Muscle layer of duodenum (tissue), 2 donors: ENCODE measurements at regions not wholly inside any gene's neighbourhood (a gene's known extent, or its start where the extent isn't known, plus 50 kb on each side); places are given as distances from the start of the nearest gene placed in this dataset.

Experiments
- H3K27ac ChIP-seq: one replicate; pipeline ENCODE4 v1.7.0; 2013; ENCODE audit warnings: mild to moderate bottlenecking, low read length
- H3K27me3 ChIP-seq: one replicate; pipeline ENCODE4 v1.7.0; 2013; ENCODE audit warnings: low read depth, mild to moderate bottlenecking, control low read depth, low read length
- H3K36me3 ChIP-seq, 2 donors: one replicate each; pipeline ENCODE4 v1.7.0; 2013; ENCODE audit warnings: low read length in 2 of 2, control low read depth in 1 of 2, mild to moderate bottlenecking in 1 of 2; ENCODE audit not compliant: insufficient read depth in 2 of 2, control insufficient read depth in 1 of 2
- H3K4me1 ChIP-seq, 2 donors: one replicate each; pipeline ENCODE4 v1.7.0; 2013; ENCODE audit warnings: low read length in 2 of 2, mild to moderate bottlenecking in 2 of 2, control low read depth in 1 of 2, moderate library complexity in 1 of 2; ENCODE audit not compliant: insufficient read depth in 2 of 2, control insufficient read depth in 1 of 2
- H3K4me3 ChIP-seq, 2 donors: one replicate each; pipeline ENCODE4 v1.7.0; 2013; ENCODE audit warnings: low read length in 2 of 2, low read depth in 1 of 2, mild to moderate bottlenecking in 1 of 2
- H3K9me3 ChIP-seq, 2 donors: one replicate each; pipeline ENCODE4 v1.7.0; 2013; ENCODE audit warnings: low read length in 2 of 2, control low read depth in 1 of 2, mild to moderate bottlenecking in 1 of 2; ENCODE audit not compliant: control insufficient read depth in 1 of 2
- donor health status: healthy.

GRCh38 chr11:133693110-133693509 lies 152.2 kb downstream of the SPATA19 start:
- H3K4me3 ChIP-seq, result no peak overlapping the region
- no peaks in the 10 kb centered on the region for H3K9me3 ChIP-seq
- H3K36me3 ChIP-seq, result no peaks in the 10 kb centered on the region
- no peaks in the 10 kb centered on the region for H3K27me3 ChIP-seq
- no peak overlapping the region for H3K27ac ChIP-seq
- peaks cover 0 to 7% of the 10 kb centered on the region in 2 donors for H3K4me1 ChIP-seq

DNA sequence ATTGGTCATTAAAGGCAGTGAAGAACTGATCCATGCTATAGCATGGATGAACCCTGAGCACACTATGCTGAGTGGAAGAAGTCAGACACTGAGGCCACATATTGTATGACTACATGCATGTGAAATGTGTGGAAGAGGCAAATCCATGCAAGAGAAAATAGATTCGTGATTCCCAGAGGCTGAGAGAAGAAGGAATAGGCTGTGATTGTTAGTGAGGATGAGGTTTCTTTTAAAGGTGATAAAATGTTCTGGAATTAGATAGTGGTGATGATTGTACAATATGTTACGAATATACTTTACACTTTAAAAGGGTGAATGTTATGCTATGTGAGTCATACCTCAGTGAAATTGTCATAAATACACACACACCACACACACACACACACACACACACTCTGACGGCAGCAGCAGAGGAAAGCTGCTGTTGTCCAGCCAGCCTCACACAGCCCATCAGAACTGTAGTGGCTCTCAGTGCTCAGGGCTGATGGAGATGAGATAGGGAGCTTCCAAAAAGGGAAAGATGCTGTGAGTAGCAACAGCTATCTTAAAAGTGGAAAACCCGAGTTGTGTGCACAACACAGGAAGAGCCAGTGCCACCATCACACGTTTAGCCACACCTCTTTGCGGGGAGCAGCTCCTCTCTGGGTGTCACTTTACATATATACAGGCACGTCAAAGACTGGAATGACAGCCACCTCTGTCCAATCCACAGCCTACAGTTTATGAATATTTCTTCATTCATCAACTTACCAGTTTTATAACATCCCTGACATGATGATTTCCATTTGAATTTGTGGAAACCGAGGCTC lies 153.0 kb downstream of the SPATA19 start:
- no peak overlapping the region for H3K27ac ChIP-seq
- no peaks in the 10 kb centered on the region for H3K9me3 ChIP-seq
- H3K4me1 ChIP-seq, result peaks cover 0 to 7% of the 10 kb centered on the region in 2 donors
- H3K27me3 ChIP-seq, result no peaks in the 10 kb centered on the region
- H3K36me3 ChIP-seq, result no peaks in the 10 kb centered on the region
- H3K4me3 ChIP-seq, result no peak overlapping the region

DNA sequence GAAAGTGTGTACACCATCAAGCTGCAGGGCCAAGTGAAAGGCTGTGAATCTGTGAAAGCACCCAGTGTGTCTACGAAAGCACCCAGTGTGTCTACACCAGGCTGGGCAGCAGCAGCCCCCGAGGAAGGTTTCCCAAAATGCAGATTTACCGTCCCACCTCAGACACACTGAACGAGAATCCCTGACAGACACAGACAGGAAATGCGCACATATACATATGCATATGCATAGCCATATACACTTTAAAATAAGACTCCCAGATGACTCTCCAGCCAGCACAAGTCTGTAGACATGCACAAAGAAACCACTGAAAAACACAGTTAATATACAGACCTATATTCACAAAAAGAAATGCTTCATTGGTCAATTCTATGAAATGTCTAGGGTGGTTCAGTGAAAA lies 155.5 kb upstream of the OPCML start:
- Histone ChIP-seq H3K4me3 (no peak overlapping the region), H3K36me3 (no peaks in the 10 kb centered on the region), H3K27ac (no peak overlapping the region), H3K9me3 (no peaks in the 10 kb centered on the region), H3K4me1 (no peaks in the 10 kb centered on the region), H3K27me3 (no peaks in the 10 kb centered on the region)

GRCh38 chr11:133681901-133682300 lies 149.6 kb upstream of the OPCML start:
- H3K4me1 ChIP-seq, result no peaks in the 10 kb centered on the region
- no peaks in the 10 kb centered on the region for H3K36me3 ChIP-seq
- H3K27me3 ChIP-seq, result no peaks in the 10 kb centered on the region
- H3K27ac ChIP-seq, result no peak overlapping the region
- no peak overlapping the region for H3K4me3 ChIP-seq
- no peaks in the 10 kb centered on the region for H3K9me3 ChIP-seq

DNA sequence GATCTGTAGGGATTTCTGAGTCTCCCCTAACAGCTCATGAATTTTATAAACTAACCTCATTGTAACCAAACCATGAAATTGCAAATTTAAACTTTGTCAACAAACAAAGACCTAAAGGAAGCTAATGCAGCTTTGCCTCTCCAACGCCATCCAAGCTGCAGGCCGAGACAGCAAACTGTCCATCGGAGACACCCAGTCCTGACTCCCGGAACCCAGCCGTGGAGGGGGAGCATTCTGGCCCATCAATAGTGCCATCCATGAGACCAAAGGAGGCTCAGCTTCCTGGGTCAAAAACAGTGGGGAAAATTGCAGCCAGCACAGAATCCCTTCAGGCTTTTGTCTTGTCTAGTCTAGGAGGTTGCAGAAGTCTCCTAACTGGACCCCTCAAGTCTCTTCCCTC lies 147.6 kb upstream of the OPCML start:
- Histone ChIP-seq H3K4me3 (no peak overlapping the region), H3K27me3 (no peaks in the 10 kb centered on the region), H3K9me3 (no peaks in the 10 kb centered on the region), H3K36me3 (no peaks in the 10 kb centered on the region), H3K4me1 (no peaks in the 10 kb centered on the region), H3K27ac (no peak overlapping the region)

DNA sequence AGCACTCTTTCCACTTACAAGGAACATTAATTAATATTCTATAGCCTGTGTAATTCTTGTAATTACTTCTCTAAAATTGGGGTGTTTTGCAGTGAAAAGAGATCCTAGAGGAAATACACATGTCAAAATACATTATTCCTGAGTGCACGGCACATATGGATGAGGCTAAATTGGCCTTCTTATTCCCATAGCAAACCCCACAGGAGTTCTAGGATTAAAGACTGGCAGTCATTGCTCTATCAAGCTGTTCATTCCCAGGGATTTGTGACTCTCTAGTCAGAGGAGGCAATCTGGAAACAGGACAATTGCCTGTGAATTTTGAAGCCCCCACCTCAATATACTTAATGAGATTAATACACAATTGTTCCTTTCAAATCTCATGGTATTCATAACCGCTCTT lies 145.9 kb upstream of the OPCML start:
- no peaks in the 10 kb centered on the region for H3K4me1 ChIP-seq
- H3K27ac ChIP-seq, result no peak overlapping the region
- H3K4me3 ChIP-seq, result no peak overlapping the region
- H3K9me3 ChIP-seq, result no peaks in the 10 kb centered on the region
- no peaks in the 10 kb centered on the region for H3K36me3 ChIP-seq
- no peaks in the 10 kb centered on the region for H3K27me3 ChIP-seq

DNA sequence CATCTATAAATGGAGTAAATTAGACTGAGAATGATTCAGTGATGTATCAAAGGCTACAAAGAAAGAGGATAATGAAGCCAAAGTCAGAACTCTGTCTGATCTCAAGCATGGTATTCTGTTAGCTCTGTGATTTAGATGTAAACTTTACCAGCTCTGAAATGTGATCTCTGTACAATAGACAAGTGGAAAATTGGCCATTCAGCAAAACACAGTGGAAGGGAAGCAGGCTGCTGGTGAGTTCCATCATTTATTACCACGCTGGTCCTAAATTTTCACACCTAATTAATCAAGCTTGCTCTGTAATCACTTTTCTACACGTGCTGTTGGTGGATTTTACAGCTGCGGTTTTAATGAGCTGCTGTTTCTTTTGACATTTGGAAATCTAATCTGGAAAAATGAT lies 145.1 kb upstream of the OPCML start:
- Histone ChIP-seq H3K27ac (no peak overlapping the region), H3K27me3 (no peaks in the 10 kb centered on the region), H3K4me3 (no peak overlapping the region), H3K36me3 (no peaks in the 10 kb centered on the region), H3K9me3 (no peaks in the 10 kb centered on the region), H3K4me1 (no peaks in the 10 kb centered on the region)

GRCh38 chr11:133676265-133676664 lies 144.0 kb upstream of the OPCML start:
- no peaks in the 10 kb centered on the region for H3K4me1 ChIP-seq
- no peak overlapping the region for H3K4me3 ChIP-seq
- no peaks in the 10 kb centered on the region for H3K9me3 ChIP-seq
- no peaks in the 10 kb centered on the region for H3K27me3 ChIP-seq
- H3K36me3 ChIP-seq, result no peaks in the 10 kb centered on the region
- H3K27ac ChIP-seq, result no peak overlapping the region

DNA sequence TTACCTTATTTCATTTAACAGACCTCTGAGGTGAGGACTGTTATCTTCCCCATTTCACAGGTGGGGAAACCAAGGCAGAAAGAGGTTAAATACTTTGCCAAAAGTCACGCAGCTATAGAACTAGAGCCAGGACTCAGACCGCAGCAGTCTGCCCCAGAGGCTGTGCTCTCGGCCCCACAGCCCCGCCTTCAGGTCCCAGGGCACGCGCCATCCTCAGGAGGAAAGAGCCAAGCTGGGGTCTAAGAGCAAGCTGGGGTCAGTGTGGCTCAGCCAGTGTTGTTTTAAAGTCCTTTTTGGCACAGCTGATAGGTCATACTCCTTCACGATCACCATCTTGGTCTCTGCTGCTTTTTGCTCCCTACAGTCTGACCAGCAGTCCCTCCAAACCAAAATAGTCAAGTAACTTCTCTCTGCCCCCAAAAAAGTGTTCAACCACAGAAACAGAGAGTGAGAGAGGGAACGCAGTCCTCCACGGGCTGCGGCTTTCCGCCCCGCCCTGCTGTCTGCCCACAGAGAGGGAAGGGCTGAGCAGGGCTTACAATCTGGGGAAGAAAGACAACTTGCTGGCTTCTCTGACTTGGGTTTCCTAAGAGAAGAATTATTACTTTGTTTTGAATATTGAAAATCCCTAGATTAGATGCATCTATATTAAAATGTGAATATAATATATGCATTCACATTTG lies 137.2 kb upstream of the OPCML start:
- Histone ChIP-seq H3K4me1 (no peaks in the 10 kb centered on the region), H3K9me3 (no peaks in the 10 kb centered on the region), H3K36me3 (no peaks in the 10 kb centered on the region), H3K27me3 (no peaks in the 10 kb centered on the region), H3K27ac (no peak overlapping the region), H3K4me3 (no peak overlapping the region)

DNA sequence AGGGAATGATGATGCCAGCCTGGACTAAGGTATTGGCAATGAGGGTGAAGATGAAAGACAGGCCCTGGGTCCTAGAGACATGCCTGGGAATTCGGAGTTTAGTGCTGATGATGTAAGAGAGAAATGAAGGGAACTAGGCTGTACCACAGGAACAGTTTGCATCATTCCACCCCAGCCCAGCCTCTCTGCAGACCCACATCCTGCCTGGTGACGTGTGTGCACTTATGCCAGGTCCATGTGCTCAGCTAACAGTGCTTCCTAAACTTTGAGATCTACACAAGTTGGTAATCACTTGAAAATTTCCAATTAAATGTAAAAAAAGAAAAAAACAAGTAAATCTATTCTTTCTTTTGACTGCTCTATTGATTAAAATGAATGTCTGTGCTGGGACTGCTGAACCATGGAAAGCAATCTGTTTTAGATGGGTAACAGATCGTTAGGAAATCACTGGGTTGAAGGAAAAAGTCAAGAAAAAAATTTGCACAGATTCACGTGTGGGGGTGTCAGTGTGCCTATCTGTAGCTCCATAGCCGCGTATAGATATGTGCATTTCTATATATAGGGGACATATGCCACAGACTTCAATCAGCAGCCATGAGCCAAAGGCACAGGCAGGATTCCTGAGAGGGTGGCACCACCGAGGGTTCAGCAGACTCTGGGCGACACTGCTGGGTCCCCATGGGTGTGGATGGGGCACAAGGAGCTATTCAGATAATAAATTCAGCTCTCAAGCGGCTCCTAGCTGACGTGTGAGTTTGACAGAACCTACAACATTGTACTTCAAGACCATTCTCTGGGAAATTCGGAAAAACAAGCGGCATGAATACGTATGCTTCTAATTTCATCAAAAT lies 131.1 kb upstream of the OPCML start:
- no peaks in the 10 kb centered on the region for H3K36me3 ChIP-seq
- no peak overlapping the region for H3K4me3 ChIP-seq

DNA sequence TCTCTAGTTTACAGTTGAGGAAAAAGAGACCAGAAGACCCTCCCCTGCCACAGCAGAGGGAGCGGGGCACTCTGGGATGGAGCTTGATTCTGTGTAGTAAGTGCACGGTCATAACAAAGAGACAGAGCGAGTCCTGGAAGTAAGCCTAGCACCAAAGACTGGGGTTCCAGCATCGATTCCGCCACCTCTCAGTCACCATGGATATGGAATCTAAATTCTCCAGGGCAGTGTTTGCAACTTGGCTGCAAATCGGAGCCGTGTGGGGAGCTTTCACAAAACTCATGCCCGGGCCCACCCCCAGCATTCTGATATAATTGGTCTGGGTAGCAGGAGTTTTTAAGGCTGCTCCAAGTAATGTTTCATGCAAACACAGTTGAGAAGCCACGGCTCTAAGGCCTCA lies 129.5 kb upstream of the OPCML start:
- H3K4me1 ChIP-seq, result no peaks in the 10 kb centered on the region
- H3K36me3 ChIP-seq, result no peaks in the 10 kb centered on the region
- no peak overlapping the region for H3K4me3 ChIP-seq
- H3K9me3 ChIP-seq, result peaks cover 0 to 4% of the 10 kb centered on the region in 2 donors
- H3K27ac ChIP-seq, result no peak overlapping the region
- no peaks in the 10 kb centered on the region for H3K27me3 ChIP-seq

More for the DNA sequence above, 131.1 kb upstream of the OPCML start:
- Histone ChIP-seq H3K9me3 (no peaks in the 10 kb centered on the region), H3K4me1 (no peaks in the 10 kb centered on the region), H3K27me3 (no peaks in the 10 kb centered on the region), H3K27ac (no peak overlapping the region)
